IPS-18a (cell line): ENCODE measurements at regions not wholly inside any gene's neighbourhood (a gene's known extent, or its start where the extent isn't known, plus 50 kb on each side); places are given as distances from the start of the nearest gene placed in this dataset.

Experiments
- H3K27ac ChIP-seq: one replicate; pipeline ENCODE4 v1.5.1; 2013; ENCODE audit warnings: low read length
- H3K27me3 ChIP-seq: one replicate; pipeline ENCODE4 v1.6.1; 2013; ENCODE audit warnings: mild to moderate bottlenecking, low read length; ENCODE audit not compliant: control insufficient read depth, insufficient read depth
- H3K36me3 ChIP-seq: one replicate; pipeline ENCODE4 v1.6.1; 2013; ENCODE audit warnings: low read depth, low read length; ENCODE audit not compliant: control insufficient read depth
- H3K4me1 ChIP-seq: one replicate; pipeline ENCODE4 v1.6.1; 2013; ENCODE audit warnings: low read depth, low read length; ENCODE audit not compliant: control insufficient read depth
- H3K4me3 ChIP-seq: one replicate; pipeline ENCODE4 v1.5.1; 2013; ENCODE audit warnings: low read length
- H3K9ac ChIP-seq: one replicate; pipeline ENCODE4 v1.6.1; 2013; ENCODE audit warnings: mild to moderate bottlenecking, low read length, moderate library complexity
- H3K9me3 ChIP-seq: one replicate; pipeline ENCODE4 v1.6.1; 2013; ENCODE audit warnings: low read depth, low read length; ENCODE audit not compliant: control insufficient read depth

DNA sequence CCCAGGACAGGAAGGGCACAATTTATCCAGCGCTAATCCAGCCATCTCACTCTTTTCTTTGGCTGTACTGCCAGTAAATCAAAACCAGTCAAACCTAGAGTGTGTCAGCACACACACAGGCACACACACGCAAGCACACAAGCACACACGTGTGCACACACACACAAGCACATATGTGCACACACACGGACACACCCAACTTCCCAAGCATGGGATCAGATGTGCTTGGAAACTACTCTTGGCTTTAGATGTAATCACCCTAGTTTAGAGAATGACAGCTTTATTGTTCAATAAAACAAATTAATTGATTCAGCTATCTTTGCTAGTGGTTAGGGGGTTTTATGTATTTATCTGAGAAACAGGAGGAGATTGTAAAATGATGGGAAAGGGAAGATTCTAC is 615.0 kb upstream of the MKI67 start:
- H3K4me1 ChIP-seq = peaks cover 13% of the 10 kb centered on the region
- no peak overlapping the region for H3K9ac ChIP-seq
- H3K4me3 ChIP-seq = no peak overlapping the region
- H3K27ac ChIP-seq = no peak overlapping the region
- no peaks in the 10 kb centered on the region for H3K9me3 ChIP-seq
- no peaks in the 10 kb centered on the region for H3K27me3 ChIP-seq
- H3K36me3 ChIP-seq = no peaks in the 10 kb centered on the region

DNA sequence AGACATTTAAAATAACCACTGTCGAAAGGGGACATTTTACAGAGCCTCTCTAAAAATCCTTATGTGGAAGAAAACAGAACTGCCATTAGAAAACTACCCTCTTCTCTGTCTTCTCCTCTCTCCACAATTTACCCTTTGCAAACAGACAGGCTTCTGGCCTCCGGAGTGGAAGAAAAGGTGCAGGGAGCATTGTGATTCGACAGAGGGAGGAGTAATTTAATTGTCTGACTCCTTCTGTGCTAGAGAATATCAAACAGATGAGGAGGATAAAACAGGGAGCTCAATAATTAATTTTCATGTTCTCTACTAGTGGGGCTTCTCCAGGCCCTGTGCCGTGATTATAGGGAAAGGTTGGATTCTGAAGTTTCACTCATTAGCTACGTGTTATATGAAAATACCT is 615.5 kb upstream of the MKI67 start:
- Histone ChIP-seq H3K4me1 (peaks cover 13% of the 10 kb centered on the region), H3K4me3 (no peak overlapping the region), H3K27me3 (no peaks in the 10 kb centered on the region), H3K9me3 (no peaks in the 10 kb centered on the region), H3K9ac (no peak overlapping the region), H3K27ac (no peak overlapping the region), H3K36me3 (no peaks in the 10 kb centered on the region)

GRCh38 chr10:128744092-128744491 is 617.9 kb upstream of the MKI67 start:
- H3K27ac ChIP-seq = no peak overlapping the region
- no peak overlapping the region for H3K4me3 ChIP-seq
- H3K4me1 ChIP-seq = peaks cover 13% of the 10 kb centered on the region
- no peak overlapping the region for H3K9ac ChIP-seq
- no peaks in the 10 kb centered on the region for H3K9me3 ChIP-seq
- no peaks in the 10 kb centered on the region for H3K27me3 ChIP-seq
- H3K36me3 ChIP-seq = no peaks in the 10 kb centered on the region

DNA sequence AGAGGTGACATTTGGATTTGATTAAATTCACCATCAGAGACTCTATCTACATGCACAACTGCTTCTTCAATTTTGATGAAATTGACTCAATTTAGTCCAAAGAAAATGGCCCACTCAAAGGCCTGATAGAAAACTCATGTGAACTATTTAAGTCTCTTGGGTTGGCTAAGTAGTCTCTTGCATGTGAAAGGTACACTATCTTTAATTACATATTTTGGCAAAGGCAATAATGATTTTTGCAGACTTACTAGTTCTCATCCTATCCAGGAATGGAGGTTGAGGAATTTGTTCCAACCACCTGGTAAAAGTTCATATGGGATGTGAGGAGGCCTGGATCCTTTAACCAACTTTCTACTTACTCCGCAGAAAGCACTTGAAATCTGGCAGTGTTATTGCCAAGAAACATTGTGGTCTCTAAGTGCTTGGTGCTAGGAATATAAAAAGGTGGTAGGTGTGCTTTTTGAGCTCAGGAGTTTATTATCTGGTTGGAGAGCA is 618.6 kb upstream of the MKI67 start:
- Histone ChIP-seq H3K9ac (no peak overlapping the region), H3K4me3 (no peak overlapping the region), H3K27ac (no peak overlapping the region), H3K27me3 (no peaks in the 10 kb centered on the region), H3K9me3 (no peaks in the 10 kb centered on the region), H3K4me1 (peaks cover 13% of the 10 kb centered on the region), H3K36me3 (no peaks in the 10 kb centered on the region)

GRCh38 chr10:128747582-128748346 is 621.5 kb upstream of the MKI67 start:
- no peak overlapping the region for H3K4me3 ChIP-seq
- peaks cover 9% of the 10 kb centered on the region for H3K4me1 ChIP-seq
- no peaks in the 10 kb centered on the region for H3K27me3 ChIP-seq
- H3K9ac ChIP-seq = no peak overlapping the region
- no peaks in the 10 kb centered on the region for H3K36me3 ChIP-seq
- H3K9me3 ChIP-seq = no peaks in the 10 kb centered on the region
- no peak overlapping the region for H3K27ac ChIP-seq

DNA sequence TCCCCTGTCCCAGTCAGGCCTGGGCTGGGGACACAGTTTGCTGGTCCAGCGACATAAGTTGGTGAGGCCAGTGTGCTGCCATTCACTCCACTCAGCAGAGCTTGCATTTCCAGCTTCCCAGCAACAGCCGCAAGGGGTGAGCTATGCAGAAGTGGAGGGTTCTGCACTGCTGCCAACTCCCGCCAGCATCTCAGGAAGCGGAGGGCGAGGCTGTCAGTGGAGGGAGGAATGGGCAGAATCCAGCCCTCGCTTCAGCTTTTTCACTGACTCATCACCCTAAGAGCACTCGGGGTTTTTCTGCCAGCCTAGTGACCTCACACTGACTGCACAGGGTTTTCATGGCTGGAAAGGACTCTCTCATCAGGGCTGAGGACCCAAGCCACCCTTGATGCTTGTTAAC is 625.1 kb upstream of the MKI67 start:
- H3K4me1 ChIP-seq = no peaks in the 10 kb centered on the region
- H3K27me3 ChIP-seq = no peaks in the 10 kb centered on the region
- no peaks in the 10 kb centered on the region for H3K9me3 ChIP-seq
- H3K4me3 ChIP-seq = no peak overlapping the region
- H3K9ac ChIP-seq = no peak overlapping the region
- H3K27ac ChIP-seq = no peak overlapping the region
- H3K36me3 ChIP-seq = no peaks in the 10 kb centered on the region

- H3K27me3 ChIP-seq = no peaks in the 10 kb centered on the region
- no peak overlapping the region for H3K27ac ChIP-seq
- no peaks in the 10 kb centered on the region for H3K9me3 ChIP-seq
- H3K9ac ChIP-seq = no peak overlapping the region
- H3K4me1 ChIP-seq = no peaks in the 10 kb centered on the region
- no peak overlapping the region for H3K4me3 ChIP-seq
- no peaks in the 10 kb centered on the region for H3K36me3 ChIP-seq
Measured at GRCh38 chr10:128751851-128752250, 625.6 kb upstream of the MKI67 start.

- Histone ChIP-seq H3K36me3 (no peaks in the 10 kb centered on the region), H3K4me1 (peaks cover 4% of the 10 kb centered on the region), H3K9me3 (no peaks in the 10 kb centered on the region), H3K27ac (no peak overlapping the region), H3K9ac (no peak overlapping the region), H3K27me3 (no peaks in the 10 kb centered on the region), H3K4me3 (no peak overlapping the region)
Measured at GRCh38 chr10:128759174-128759573, 633.0 kb upstream of the MKI67 start.

- no peaks in the 10 kb centered on the region for H3K9me3 ChIP-seq
- H3K36me3 ChIP-seq = no peaks in the 10 kb centered on the region
- H3K4me3 ChIP-seq = no peak overlapping the region
- H3K4me1 ChIP-seq = peaks cover 4% of the 10 kb centered on the region
- no peak overlapping the region for H3K9ac ChIP-seq
- no peak overlapping the region for H3K27ac ChIP-seq
- H3K27me3 ChIP-seq = no peaks in the 10 kb centered on the region
Measured at GRCh38 chr10:128763588-128763987, 637.4 kb upstream of the MKI67 start.

- H3K4me1 ChIP-seq = peaks cover 4% of the 10 kb centered on the region
- H3K4me3 ChIP-seq = no peak overlapping the region
- H3K36me3 ChIP-seq = no peaks in the 10 kb centered on the region
- H3K27me3 ChIP-seq = no peaks in the 10 kb centered on the region
- no peak overlapping the region for H3K27ac ChIP-seq
- no peaks in the 10 kb centered on the region for H3K9me3 ChIP-seq
- no peak overlapping the region for H3K9ac ChIP-seq
Measured at GRCh38 chr10:128764190-128764589, 638.0 kb upstream of the MKI67 start.

- Histone ChIP-seq H3K9me3 (no peaks in the 10 kb centered on the region), H3K27ac (no peak overlapping the region), H3K4me1 (peaks cover 4% of the 10 kb centered on the region), H3K9ac (no peak overlapping the region), H3K4me3 (no peak overlapping the region), H3K27me3 (no peaks in the 10 kb centered on the region), H3K36me3 (no peaks in the 10 kb centered on the region)
Measured at GRCh38 chr10:128766915-128767314, 640.7 kb upstream of the MKI67 start.

- no peaks in the 10 kb centered on the region for H3K27me3 ChIP-seq
- H3K36me3 ChIP-seq = no peaks in the 10 kb centered on the region
- H3K27ac ChIP-seq = no peak overlapping the region
- no peaks in the 10 kb centered on the region for H3K9me3 ChIP-seq
- H3K9ac ChIP-seq = no peak overlapping the region
- H3K4me1 ChIP-seq = peaks cover 3% of the 10 kb centered on the region
- H3K4me3 ChIP-seq = no peak overlapping the region
Measured at GRCh38 chr10:128774979-128775378, 648.8 kb upstream of the MKI67 start.
